Vagina (tissue), 2 donors: ENCODE measurements at regions not wholly inside any gene's neighbourhood (a gene's known extent, or its start where the extent isn't known, plus 50 kb on each side); places are given as distances from the start of the nearest gene placed in this dataset.

Experiments used
- POLR2A ChIP-seq, 2 donors: fragments of 450-650 bp; IDR thresholded peaks; one replicate each; pipeline ENCODE4 v1.6.1; 2017; ENCODE audit warnings: antibody characterized with exemption in 2 of 2, mild to moderate bottlenecking in 2 of 2, moderate library complexity in 2 of 2
- POLR2AphosphoS5 ChIP-seq, 2 donors: sonication (generic); formaldehyde crosslinking; IDR thresholded peaks; one replicate each; pipeline ENCODE4 v1.9.0; 2017; ENCODE audit warnings: antibody characterized with exemption in 2 of 2, mild to moderate bottlenecking in 2 of 2, low read depth in 1 of 2; ENCODE audit not compliant: insufficient read depth in 1 of 2
- TF ChIP-seq, protein P1 (sequence below), 3 experiments: fragments of 450-650 bp in 2 of 3; fragments of 200-600 bp in 1 of 3; sonication (generic) in 1 of 3; IDR thresholded peaks; one replicate each; pipeline ENCODE4 v1.5.1; 2017 to 2019; ENCODE audit warnings: antibody characterized with exemption in 3 of 3, mild to moderate bottlenecking in 2 of 3, moderate library complexity in 2 of 3

DNA sequence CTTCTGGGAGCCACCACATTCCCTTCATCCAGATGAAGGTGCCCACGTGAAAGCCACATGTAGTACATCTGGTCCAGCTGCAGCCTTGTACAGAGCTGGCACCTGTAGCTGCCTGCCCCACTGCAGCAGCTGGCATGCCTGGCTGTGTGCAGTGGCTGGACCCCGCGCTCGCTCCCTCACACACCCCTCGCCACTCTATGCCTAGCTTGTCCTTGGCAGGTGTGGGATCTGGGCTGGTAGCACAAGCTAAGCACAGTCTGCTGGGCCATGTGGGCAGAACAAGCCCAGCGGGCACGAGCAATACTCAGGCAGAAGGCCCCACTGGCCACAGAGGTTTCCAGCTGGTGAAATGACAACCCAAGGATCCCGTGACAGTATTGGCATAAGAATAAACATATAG is 163.9 kb upstream of the PRNP start:
- TF ChIP-seq POLR2A (IDR thresholded peaks at IDR 0.05), result no peak
- TF ChIP-seq, protein P1, sequence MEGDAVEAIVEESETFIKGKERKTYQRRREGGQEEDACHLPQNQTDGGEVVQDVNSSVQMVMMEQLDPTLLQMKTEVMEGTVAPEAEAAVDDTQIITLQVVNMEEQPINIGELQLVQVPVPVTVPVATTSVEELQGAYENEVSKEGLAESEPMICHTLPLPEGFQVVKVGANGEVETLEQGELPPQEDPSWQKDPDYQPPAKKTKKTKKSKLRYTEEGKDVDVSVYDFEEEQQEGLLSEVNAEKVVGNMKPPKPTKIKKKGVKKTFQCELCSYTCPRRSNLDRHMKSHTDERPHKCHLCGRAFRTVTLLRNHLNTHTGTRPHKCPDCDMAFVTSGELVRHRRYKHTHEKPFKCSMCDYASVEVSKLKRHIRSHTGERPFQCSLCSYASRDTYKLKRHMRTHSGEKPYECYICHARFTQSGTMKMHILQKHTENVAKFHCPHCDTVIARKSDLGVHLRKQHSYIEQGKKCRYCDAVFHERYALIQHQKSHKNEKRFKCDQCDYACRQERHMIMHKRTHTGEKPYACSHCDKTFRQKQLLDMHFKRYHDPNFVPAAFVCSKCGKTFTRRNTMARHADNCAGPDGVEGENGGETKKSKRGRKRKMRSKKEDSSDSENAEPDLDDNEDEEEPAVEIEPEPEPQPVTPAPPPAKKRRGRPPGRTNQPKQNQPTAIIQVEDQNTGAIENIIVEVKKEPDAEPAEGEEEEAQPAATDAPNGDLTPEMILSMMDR (IDR thresholded peaks at IDR 0.05), result no peak
- TF ChIP-seq POLR2AphosphoS5 (IDR thresholded peaks at IDR 0.05; ENCODE audit: insufficient read depth in 1 of 2, low read depth in 1 of 2), result no peak
